Gastroesophageal sphincter (tissue), 3 donors: ENCODE measurements at regions not wholly inside any gene's neighbourhood (a gene's known extent, or its start where the extent isn't known, plus 50 kb on each side); places are given as distances from the start of the nearest gene placed in this dataset.

Experiments
- CTCF ChIP-seq, 4 experiments: fragments of 200-600 bp in 2 of 4; fragments of 450-650 bp in 2 of 4; sonication (generic) in 1 of 4; IDR thresholded peaks; one replicate each; pipeline ENCODE4 v1.5.1; 2017 to 2019; ENCODE audit warnings: antibody characterized with exemption in 4 of 4, mild to moderate bottlenecking in 2 of 4, moderate library complexity in 2 of 4
- POLR2AphosphoS5 ChIP-seq: sonication (generic); formaldehyde crosslinking; IDR thresholded peaks from one replicate; pipeline ENCODE4 v1.6.1; 2017; ENCODE audit warnings: antibody characterized with exemption

DNA sequence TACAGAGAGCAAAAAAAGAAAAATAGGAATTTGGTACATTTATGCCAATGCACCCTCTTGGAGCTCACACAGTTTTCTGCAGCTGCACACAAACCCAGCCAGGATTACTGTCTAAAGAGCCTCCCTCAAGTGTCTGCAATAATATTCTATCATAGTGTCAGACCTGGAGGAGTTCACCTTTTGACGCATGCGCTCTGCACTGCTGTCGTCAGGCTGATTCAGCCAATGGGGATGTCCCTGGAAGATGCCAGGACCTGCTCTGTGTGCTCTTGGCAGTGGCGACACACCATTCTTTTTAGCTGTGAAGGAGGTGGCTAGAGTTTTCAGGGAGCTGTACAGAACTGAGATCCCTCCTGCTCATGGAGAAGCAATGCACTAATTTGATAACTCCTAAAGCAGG, 249.0 kb upstream of the KIRREL3 start:
- no peak for TF ChIP-seq CTCF (IDR thresholded peaks at IDR 0.05)
- no peak for TF ChIP-seq POLR2AphosphoS5
